HCT116 (cell line): ENCODE measurements at regions not wholly inside any gene's neighbourhood (a gene's known extent, or its start where the extent isn't known, plus 50 kb on each side); places are given as distances from the start of the nearest gene placed in this dataset.

ENCODE experiments used
- ATAC-seq: fragments of 200-7000 bp; cut with Tn5 transposase; 2 replicates; pipeline ENCODE4 v1.9.1; 2020; ENCODE audit warnings: mild to moderate bottlenecking, moderate library complexity
- BruUV-seq: library from RNA; stranded (reverse); fragments of 400-500 nt; replicated peaks from 2 replicates; lab custom pipeline; 2021; lab: Mats Ljungman, UMichigan
- CTCF ChIA-PET: fragments of 300-600 bp; sonication (Branson Sonifier 250); formaldehyde crosslinking; loops from one replicate; lab custom pipeline; 2021; ENCODE audit warnings: antibody characterized with exemption; lab: Charles Lee
- POLR2A ChIA-PET: fragments of 300-600, 350-600 bp; sonication (Branson Sonifier 250); formaldehyde crosslinking; loops from one replicate; lab custom pipeline; 2021; ENCODE audit warnings: antibody characterized with exemption; lab: Charles Lee
- RAD21 ChIA-PET, 2 experiments: fragments of 300-600 bp; sonication (Branson Sonifier 250); formaldehyde crosslinking; loops; one replicate each; lab custom pipeline; 2023; ENCODE audit warnings: low total read pairs in 2 of 2; ENCODE audit not compliant: uncharacterized antibody in 2 of 2, unreplicated experiment in 2 of 2, low non-redundant PET in 1 of 2; lab: Charles Lee
- DNase-seq: peaks from one replicate; pipeline ENCODE4 v3.0.0-alpha.2; 2010; ENCODE audit warnings: low read depth, low spot score
- H2AFZ ChIP-seq: fragments of 200-600 bp; shearing (Covaris generic), sonication (generic); 2 replicates; pipeline ENCODE4 v1.6.1; 2017; ENCODE audit warnings: low read depth, mixed run types, mixed read lengths, antibody characterized with exemption, low read length; ENCODE audit not compliant: poor library complexity, severe bottlenecking
- H3K27ac ChIP-seq: 2 replicates; pipeline ENCODE4 v1.5.1; 2012; ENCODE audit warnings: low read depth, low read length
- H3K27me3 ChIP-seq: fragments of 200-600 bp; sonication (generic); 2 replicates; pipeline ENCODE4 v1.6.1; 2016; ENCODE audit warnings: mixed run types, low read length, mixed read lengths; ENCODE audit not compliant: insufficient read depth
- H3K36me3 ChIP-seq, 2 experiments: fragments of 200-500 bp in 1 of 2; fragments of 200-600 bp in 1 of 2; sonication (Bioruptor generic) in 1 of 2; sonication (generic) in 1 of 2; 2 replicates each; pipeline versions ENCODE4 v1.5.1 to v1.6.1; 2014 to 2016; ENCODE audit warnings: low read length in 2 of 2, inconsistent platforms in 1 of 2, mixed read lengths in 1 of 2, mixed run types in 1 of 2; ENCODE audit not compliant: insufficient read depth in 2 of 2, control insufficient read depth in 1 of 2
- H3K4me1 ChIP-seq, 2 experiments: fragments of 200-600 bp in 1 of 2; sonication (generic) in 1 of 2; 2 replicates each; pipeline versions ENCODE4 v1.5.1 to v1.6.1; 2012 to 2017; ENCODE audit warnings: low read length in 2 of 2, inconsistent platforms in 1 of 2, mild to moderate bottlenecking in 1 of 2, mixed read lengths in 1 of 2, mixed run types in 1 of 2, moderate library complexity in 1 of 2; ENCODE audit not compliant: insufficient read depth in 2 of 2, control insufficient read depth in 1 of 2
- H3K4me2 ChIP-seq: fragments of 200-600 bp; sonication (generic); 2 replicates; pipeline ENCODE4 v1.6.1; 2017; ENCODE audit warnings: mixed run types, low read length, mixed read lengths
- H3K4me3 ChIP-seq, 2 experiments: fragments of 200-600 bp in 1 of 2; sonication (generic) in 1 of 2; replicated peaks in 1 of 2; 2 replicates each; pipeline ENCODE4 v1.5.1; 2011 to 2016; ENCODE audit warnings: low read length in 2 of 2, control low read depth in 1 of 2, low read depth in 1 of 2, mild to moderate bottlenecking in 1 of 2, mixed read lengths in 1 of 2, mixed run types in 1 of 2
- H3K79me2 ChIP-seq: fragments of 200-600 bp; sonication (generic); 2 replicates; pipeline ENCODE4 v1.6.1; 2017; ENCODE audit warnings: mild to moderate bottlenecking, mixed run types, low read length, moderate library complexity, mixed read lengths; ENCODE audit not compliant: insufficient read depth
- H3K9ac ChIP-seq: fragments of 200-600 bp; sonication (generic); 2 replicates; pipeline ENCODE4 v1.6.1; 2016; ENCODE audit warnings: low read length, mixed read lengths
- H3K9me2 ChIP-seq: fragments of 200-600 bp; sonication (generic), shearing (Covaris generic); 2 replicates; pipeline ENCODE4 v1.6.1; 2017; ENCODE audit warnings: mixed run types, mild to moderate bottlenecking, moderate library complexity; ENCODE audit not compliant: insufficient read depth
- H3K9me3 ChIP-seq, 2 experiments: fragments of 200-500 bp in 1 of 2; fragments of 200-600 bp in 1 of 2; sonication (Bioruptor generic) in 1 of 2; sonication (generic) in 1 of 2; 2 replicates each; pipeline ENCODE4 v1.6.1; 2014 to 2017; ENCODE audit warnings: low read length in 2 of 2, mixed read lengths in 2 of 2, inconsistent platforms in 1 of 2, low read depth in 1 of 2, mild to moderate bottlenecking in 1 of 2, mixed run types in 1 of 2, moderate library complexity in 1 of 2; ENCODE audit not compliant: control insufficient read depth in 1 of 2, insufficient read depth in 1 of 2
- H4K20me1 ChIP-seq: fragments of 200-600 bp; sonication (generic), shearing (Covaris generic); 2 replicates; pipeline ENCODE4 v1.6.1; 2017; ENCODE audit warnings: mixed run types, mild to moderate bottlenecking, moderate library complexity; ENCODE audit not compliant: insufficient read depth
- CBX3 ChIP-seq: IDR thresholded peaks from 2 replicates; pipeline ENCODE4 v1.6.1; 2012; ENCODE audit warnings: low read depth
- CEBPB ChIP-seq: IDR thresholded peaks from 2 replicates; pipeline ENCODE4 v1.6.1; 2012; ENCODE audit warnings: low read depth
- EZH2 ChIP-seq: fragments of 200-600 bp; sonication (generic); IDR thresholded peaks from 2 replicates; pipeline ENCODE4 v1.6.1; 2017; ENCODE audit warnings: antibody characterized with exemption, mixed run types
- POLR2AphosphoS5 ChIP-seq: IDR thresholded peaks from 2 replicates; pipeline ENCODE4 v1.6.1; 2011; ENCODE audit warnings: mild to moderate bottlenecking, low read depth, low read length, moderate library complexity
- ZFX ChIP-seq: fragments of 450-650 bp; IDR thresholded peaks from 2 replicates; pipeline ENCODE4 v1.6.1; 2017
- intact Hi-C: fragments of 100-400 bp; cut with micrococcal nuclease; formaldehyde crosslinking; loops from 2 replicates; pipeline ENCODE4 v1.10.0; 2022
- TF ChIP-seq, protein P1 (sequence below): IDR thresholded peaks from 2 replicates; pipeline ENCODE4 v1.6.1; 2011; ENCODE audit warnings: mild to moderate bottlenecking, low read length, moderate library complexity; ENCODE audit not compliant: insufficient replicate concordance; ENCODE audit errors: extremely low read depth
- TF ChIP-seq, protein P2 (sequence below): IDR thresholded peaks from 2 replicates; pipeline ENCODE4 v1.6.1; 2012; ENCODE audit warnings: low read depth

DNA sequence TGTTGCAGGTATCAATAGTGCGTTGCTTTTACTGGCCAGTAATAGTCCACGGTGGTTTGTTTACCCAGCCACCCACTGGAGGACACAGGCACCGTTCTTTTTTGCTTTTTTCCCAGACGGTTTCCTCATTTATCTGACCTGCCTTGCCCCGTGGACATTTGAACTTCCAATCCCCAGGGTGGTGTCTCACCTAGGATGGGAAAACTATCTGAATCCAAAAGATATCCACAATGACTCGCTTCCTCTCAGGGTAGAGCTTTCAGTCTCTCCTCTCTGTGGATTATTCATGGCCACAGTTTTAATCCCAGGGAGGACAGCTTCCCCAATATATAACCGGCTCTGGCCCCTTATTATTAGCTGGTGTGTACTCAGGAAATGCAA, 170.8 kb downstream of the FOXO1 start:
- H3K9me3 ChIP-seq: no peaks in the 10 kb centered on the region
- H3K27me3 ChIP-seq: no peaks in the 10 kb centered on the region
- ChIA-PET RAD21 (no interaction called here), CTCF (no interaction called here), POLR2A (no interaction called here)
- no peaks in the 10 kb centered on the region for H3K4me1 ChIP-seq
- intact Hi-C loops: no loop called here
- no peak overlapping the region for H3K4me2 ChIP-seq
- TF ChIP-seq CBX3 (no peak), ZFX (no peak), POLR2AphosphoS5 (no peak), EZH2 (no peak), CEBPB (no peak)
- TF ChIP-seq, protein P1, sequence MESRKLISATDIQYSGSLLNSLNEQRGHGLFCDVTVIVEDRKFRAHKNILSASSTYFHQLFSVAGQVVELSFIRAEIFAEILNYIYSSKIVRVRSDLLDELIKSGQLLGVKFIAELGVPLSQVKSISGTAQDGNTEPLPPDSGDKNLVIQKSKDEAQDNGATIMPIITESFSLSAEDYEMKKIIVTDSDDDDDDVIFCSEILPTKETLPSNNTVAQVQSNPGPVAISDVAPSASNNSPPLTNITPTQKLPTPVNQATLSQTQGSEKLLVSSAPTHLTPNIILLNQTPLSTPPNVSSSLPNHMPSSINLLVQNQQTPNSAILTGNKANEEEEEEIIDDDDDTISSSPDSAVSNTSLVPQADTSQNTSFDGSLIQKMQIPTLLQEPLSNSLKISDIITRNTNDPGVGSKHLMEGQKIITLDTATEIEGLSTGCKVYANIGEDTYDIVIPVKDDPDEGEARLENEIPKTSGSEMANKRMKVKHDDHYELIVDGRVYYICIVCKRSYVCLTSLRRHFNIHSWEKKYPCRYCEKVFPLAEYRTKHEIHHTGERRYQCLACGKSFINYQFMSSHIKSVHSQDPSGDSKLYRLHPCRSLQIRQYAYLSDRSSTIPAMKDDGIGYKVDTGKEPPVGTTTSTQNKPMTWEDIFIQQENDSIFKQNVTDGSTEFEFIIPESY: no peak
- TF ChIP-seq, protein P2, sequence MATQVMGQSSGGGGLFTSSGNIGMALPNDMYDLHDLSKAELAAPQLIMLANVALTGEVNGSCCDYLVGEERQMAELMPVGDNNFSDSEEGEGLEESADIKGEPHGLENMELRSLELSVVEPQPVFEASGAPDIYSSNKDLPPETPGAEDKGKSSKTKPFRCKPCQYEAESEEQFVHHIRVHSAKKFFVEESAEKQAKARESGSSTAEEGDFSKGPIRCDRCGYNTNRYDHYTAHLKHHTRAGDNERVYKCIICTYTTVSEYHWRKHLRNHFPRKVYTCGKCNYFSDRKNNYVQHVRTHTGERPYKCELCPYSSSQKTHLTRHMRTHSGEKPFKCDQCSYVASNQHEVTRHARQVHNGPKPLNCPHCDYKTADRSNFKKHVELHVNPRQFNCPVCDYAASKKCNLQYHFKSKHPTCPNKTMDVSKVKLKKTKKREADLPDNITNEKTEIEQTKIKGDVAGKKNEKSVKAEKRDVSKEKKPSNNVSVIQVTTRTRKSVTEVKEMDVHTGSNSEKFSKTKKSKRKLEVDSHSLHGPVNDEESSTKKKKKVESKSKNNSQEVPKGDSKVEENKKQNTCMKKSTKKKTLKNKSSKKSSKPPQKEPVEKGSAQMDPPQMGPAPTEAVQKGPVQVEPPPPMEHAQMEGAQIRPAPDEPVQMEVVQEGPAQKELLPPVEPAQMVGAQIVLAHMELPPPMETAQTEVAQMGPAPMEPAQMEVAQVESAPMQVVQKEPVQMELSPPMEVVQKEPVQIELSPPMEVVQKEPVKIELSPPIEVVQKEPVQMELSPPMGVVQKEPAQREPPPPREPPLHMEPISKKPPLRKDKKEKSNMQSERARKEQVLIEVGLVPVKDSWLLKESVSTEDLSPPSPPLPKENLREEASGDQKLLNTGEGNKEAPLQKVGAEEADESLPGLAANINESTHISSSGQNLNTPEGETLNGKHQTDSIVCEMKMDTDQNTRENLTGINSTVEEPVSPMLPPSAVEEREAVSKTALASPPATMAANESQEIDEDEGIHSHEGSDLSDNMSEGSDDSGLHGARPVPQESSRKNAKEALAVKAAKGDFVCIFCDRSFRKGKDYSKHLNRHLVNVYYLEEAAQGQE: no peak
- no peaks in the 10 kb centered on the region for H3K79me2 ChIP-seq
- ATAC-seq (no peak), DNase-seq (no peak)
- H4K20me1 ChIP-seq: no peaks in the 10 kb centered on the region
- no peak overlapping the region for H3K27ac ChIP-seq
- no peaks in the 10 kb centered on the region for H3K9me2 ChIP-seq
- no peaks in the 10 kb centered on the region for H3K36me3 ChIP-seq
- BruUV-seq: no TSS peak
- H2AFZ ChIP-seq: no peak overlapping the region
- no peak overlapping the region for H3K9ac ChIP-seq
- no peak overlapping the region for H3K4me3 ChIP-seq
